ENCODE measurements at regions not wholly inside any gene's neighbourhood (a gene's known extent, or its start where the extent isn't known, plus 50 kb on each side); places are given as distances from the start of the nearest gene placed in this dataset.

GRCh38 chr4:155564086-155564485 is 102.6 kb upstream of the GUCY1A1 start:
- DNase-seq (ENCODE audit: low read depth), result no peak

GRCh38 chr4:155559915-155560314 is 106.7 kb upstream of the GUCY1A1 start:
- DNase-seq (ENCODE audit: low read depth), result no peak

- DNase-seq (ENCODE audit: low read depth), result no peak
Measured at GRCh38 chr4:155552180-155552579, 114.5 kb upstream of the GUCY1A1 start.

DNA sequence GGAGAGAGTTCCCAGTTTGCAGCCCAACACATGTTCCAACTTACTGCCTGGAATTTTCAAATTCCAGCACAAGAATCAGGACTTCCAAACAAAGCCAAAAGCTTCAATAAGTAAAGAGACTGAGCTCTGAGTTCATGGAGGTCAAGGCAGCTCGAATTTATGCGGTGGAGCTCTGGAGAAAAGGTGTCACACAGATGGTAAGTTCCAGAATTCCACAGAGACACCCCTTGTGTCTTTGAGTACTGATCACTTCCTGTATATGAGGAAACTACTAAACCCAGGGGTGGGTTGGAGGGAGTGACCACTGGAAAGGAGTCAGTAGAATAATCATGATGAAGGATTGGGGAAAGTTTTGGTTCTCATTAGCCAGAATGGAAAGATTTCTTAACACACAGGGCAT is 118.5 kb upstream of the GUCY1A1 start:
- DNase-seq (ENCODE audit: low read depth), result no peak

- DNase-seq (ENCODE audit: low read depth), result no peak
Measured at GRCh38 chr4:155546451-155546850, 120.2 kb upstream of the GUCY1A1 start.

DNA sequence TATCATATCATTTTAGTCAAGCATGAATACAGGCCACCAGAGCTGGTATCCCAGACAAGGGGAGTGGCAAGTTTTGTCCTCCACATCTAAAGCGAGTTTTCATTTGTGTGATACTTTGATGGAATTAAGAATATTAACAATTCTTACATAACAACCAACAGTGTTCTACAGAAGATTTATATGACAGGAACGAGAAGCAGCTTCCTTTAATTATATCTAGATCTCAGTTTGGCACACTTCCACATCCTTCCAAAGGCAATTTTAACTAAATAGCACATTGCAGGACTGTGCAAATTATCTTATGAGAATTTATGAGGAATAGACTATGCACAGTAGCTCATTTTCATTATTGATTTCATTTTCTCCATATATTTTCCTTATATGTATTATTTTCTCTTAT is 121.2 kb upstream of the GUCY1A1 start:
- no peak for DNase-seq (ENCODE audit: low read depth)

DNA sequence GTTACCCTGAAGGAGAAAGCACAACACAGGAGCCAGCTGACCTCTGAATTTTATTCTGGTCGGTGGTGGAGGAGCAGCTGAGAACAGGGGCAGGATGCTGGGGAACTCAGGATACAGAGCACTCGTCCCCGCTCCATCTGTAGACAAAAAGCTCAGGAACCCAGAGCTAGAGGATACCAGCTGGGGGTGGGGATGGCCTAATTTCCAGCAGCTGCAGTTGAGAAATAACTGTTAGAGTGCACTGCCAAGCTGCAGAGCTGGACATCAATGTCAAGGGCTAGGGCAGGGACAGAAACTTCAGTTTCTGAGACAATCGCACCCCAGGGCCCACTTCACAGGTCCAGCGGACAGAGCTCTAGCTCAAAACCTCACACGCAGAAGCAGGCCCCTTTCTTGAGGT is 122.1 kb upstream of the GUCY1A1 start:
- DNase-seq (ENCODE audit: low read depth), result no peak

DNA sequence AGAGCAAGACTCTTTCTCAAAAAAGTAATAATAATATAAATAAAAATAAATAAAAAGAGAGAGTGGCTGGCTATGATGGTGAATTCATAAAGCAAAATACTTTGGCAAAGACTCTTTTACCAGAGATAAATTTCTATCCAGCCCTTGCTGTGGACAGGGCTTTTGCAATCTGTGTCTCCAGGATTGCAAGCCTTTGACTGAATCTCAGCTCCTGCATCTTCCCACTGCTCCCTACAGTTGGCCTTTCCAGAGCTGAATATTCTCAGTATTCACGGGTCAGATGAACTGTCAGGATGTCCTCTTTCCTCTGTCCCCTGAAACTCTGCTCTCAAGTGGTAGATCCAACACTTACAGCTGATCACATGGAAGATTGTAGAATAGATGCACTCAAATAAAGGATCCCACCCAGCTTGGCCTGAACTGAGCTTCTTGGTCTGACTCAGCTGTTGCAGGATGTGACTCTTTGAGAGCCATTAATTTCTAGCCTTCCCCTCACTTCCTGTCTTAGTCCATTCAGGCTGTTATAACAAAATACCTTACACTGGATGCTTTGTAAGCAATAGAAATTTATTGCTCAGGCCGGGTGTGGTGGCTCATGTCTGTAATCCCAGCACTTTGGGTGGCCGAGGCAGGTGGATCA is 123.4 kb upstream of the GUCY1A1 start:
- no peak for DNase-seq (ENCODE audit: low read depth)

- DNase-seq (ENCODE audit: low read depth), result no peak
Measured at GRCh38 chr4:155542415-155542814, 124.2 kb upstream of the GUCY1A1 start.

DNA sequence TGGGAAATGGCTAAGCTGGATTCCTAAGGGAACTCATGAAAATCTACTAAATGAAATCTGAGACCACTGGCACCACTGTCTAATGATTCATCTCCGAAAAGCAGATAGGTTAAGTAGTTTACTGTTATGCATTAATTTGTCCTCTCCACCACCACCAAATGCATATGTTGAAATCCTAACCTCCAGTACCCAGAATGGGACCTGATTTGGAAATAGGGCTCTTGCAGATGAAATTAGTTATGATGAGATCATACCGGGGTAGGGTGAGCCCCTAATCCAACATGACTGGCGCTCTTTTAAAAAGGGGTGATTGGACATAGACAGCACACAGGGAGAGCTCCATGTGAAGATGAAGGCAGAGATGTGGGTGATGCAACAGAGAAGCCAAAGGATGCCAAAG is 124.9 kb upstream of the GUCY1A1 start:
- no peak for DNase-seq (ENCODE audit: low read depth)

- DNase-seq (ENCODE audit: low read depth), result no peak
Measured at GRCh38 chr4:155540698-155541097, 126.0 kb upstream of the GUCY1A1 start.

DNA sequence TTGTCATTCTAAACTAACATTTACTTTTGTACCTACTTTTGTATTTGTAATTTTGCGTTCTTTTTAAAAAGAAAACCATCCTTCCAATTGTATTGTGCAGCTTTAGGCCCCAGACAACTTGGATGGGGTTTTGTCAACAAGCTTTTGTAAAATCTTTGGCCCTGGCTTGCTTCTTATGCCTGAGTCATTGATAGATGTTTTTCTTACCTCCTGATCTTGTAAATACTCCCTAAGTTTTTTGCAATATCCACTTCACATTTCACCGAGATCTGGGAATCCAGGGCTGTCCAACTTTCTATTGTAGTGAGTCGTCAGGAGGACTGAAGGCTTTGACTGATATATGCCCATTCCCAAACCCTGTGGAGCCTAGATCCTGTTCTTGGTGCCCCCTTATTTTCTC is 126.9 kb upstream of the GUCY1A1 start:
- peak; percentile 20 for DNase-seq (ENCODE audit: low read depth)

DNA sequence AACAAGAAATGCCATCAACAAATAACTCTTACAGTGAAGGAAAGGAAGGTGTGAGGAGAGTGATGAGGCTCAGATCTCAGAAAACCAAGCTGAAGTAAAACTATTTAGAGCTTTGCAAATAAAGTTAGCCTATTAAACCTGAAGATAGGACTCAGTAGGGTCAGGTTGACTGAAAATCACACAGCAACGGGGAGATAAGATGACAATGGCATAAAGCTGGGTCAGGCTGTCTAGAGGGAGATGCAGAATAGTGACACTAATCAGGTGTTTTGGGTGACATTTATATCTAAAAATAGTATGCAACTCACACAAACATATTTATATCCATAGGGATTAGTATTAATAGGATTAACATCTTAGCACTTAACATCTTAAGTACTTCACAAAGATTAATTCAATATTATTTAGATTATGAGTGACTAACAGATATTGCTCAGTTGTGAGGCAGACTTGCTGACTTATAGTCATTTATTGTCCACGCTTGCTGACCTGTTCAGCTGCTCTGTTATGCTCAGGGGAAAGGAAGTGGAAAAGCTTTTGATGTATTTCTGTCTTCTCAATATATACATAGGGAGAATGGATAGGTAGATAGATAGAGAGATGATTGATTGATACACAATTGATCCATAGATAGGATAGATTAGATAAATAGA is 130.7 kb upstream of the GUCY1A1 start:
- no peak for DNase-seq (ENCODE audit: low read depth)

- no peak for DNase-seq (ENCODE audit: low read depth)
Measured at GRCh38 chr4:155532373-155533085, 134.1 kb upstream of the GUCY1A1 start.

DNA sequence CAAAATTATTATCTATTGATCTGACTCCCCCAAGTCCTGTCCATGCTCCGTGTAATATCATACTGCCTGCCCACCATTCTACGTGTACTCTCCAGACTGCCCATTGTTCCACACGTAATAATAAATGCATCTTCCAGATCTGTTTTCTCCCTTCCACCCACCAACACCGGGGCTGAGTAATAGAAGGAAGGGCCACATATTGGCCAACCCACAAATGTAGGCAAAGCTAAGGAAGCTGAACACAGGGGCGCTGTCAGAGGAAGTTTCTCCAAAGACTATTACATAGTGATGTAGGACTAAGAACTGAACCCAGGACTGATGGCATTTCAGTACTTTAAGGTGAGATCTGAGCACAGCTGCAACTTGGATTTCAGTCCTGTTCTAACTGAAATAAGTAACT is 135.8 kb upstream of the GUCY1A1 start:
- DNase-seq (ENCODE audit: low read depth), result no peak

GRCh38 chr4:155530290-155530689 is 136.4 kb upstream of the GUCY1A1 start:
- DNase-seq (ENCODE audit: low read depth), result no peak

GRCh38 chr4:155529716-155530115 is 136.9 kb upstream of the GUCY1A1 start:
- DNase-seq (ENCODE audit: low read depth), result no peak

DNA sequence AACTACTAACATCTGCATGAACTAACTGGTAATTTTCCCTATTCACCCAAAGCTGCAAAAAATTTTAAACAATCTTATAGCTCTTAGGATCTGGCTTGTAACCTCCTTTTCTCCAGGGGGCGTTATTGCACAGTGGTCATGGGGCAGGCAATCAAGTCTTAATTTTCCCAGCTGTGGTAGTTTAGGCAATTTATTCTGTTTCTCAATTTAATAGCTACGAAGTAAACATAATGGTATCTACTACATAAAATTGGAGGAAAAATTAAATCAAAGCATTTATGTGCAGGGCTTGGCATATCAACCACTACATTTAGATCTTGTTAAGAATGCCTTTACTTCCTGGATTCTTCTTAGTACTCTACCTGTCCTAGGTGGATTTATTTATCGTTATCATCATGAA is 137.4 kb upstream of the GUCY1A1 start:
- no peak for DNase-seq (ENCODE audit: low read depth)

- DNase-seq (ENCODE audit: low read depth), result no peak
Measured at GRCh38 chr4:155526452-155527169, 140.0 kb upstream of the GUCY1A1 start.

- no peak for DNase-seq (ENCODE audit: low read depth)
Measured at GRCh38 chr4:155524926-155525455, 141.7 kb upstream of the GUCY1A1 start.

GRCh38 chr4:155523358-155523757 is 143.3 kb upstream of the GUCY1A1 start:
- no peak for DNase-seq (ENCODE audit: low read depth)

DNA sequence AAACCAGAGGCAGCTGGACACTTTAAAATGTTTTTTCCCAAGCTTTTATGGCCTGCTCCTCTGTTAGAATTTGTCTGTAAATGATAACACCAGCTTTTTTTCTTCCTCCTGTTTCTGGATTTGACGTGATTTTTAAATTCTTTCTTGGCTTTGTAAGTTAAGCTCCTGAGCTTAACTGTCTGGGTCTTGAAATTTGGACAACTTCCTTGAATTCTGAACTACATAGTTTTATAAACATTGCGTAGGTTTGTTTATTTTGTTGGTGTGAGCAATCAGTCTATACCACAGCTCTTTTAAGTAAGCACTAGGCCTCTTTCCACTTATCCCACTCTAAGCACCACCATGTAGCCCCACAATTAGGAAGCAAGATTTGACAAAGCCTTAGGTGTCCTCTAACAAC is 144.4 kb upstream of the GUCY1A1 start:
- DNase-seq (ENCODE audit: low read depth), result no peak

DNA sequence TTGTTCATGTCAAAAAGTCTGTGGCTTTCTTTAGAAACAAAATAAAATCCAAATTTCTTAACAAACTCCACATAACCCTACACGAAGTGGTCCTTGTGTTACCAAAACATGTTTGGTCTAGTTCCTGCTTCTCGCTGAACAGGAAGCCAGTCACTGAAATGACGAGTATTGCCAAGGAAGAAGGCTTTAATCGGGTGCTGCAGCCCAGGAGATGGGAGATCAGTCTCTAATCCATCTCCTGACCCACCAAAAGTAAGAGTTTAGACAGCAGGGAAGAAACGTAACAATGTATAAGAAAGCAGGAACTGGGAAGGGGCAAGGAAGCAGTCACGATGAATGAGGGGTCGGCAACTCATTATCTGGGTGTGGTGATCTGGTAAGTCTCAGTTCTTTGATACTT is 144.6 kb upstream of the MAP9 start:
- DNase-seq (ENCODE audit: low read depth), result no peak

Measured in stromal cell of bone marrow (primary cell).